ENCODE measurements at regions not wholly inside any gene's neighbourhood (a gene's known extent, or its start where the extent isn't known, plus 50 kb on each side); places are given as distances from the start of the nearest gene placed in this dataset.

DNA sequence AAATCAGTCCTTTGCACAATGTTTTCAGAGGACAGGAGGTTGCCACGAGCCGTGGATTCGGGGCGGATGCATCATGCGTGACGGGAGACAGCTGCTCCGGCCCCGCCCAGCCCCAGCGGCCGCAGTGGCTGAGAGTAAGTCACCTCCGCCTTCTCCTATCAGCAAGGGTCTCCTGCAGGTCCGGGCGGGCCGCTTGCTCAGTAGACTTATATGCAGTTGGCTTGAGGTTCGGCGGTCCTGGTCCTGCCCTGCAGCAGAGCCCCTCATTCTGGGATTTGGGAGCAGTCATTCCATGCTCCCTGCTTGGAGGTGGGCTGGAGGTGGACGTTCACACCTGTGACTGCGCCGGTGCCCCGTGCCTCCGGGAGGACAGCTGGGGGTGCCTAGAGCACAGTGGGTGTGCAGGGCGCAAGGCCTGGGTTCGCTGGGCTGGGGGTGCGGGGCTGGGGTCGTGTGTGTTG is 86.3 kb upstream of the ADRA2C start:
- DNase-seq (ENCODE audit: low spot score) (no peak), ATAC-seq (no peak), FAIRE-seq (no peak)
- BruUV-seq (replicated peaks), result no TSS peak
- Histone ChIP-seq H3K4me1 (ENCODE audit: insufficient read depth, low read length) (no peaks in the 10 kb centered on the region), H3K4me2 (ENCODE audit: low read depth, low read length) (no peak overlapping the region), H4K20me1 (ENCODE audit: insufficient read depth, low read length) (no peaks in the 10 kb centered on the region), H3K4me3 (replicated peaks in 1 of 3; ENCODE audit: insufficient read depth in 1 of 3, low read depth in 2 of 3, low read length in 3 of 3) (no peak overlapping the region), H3K27me3 (ENCODE audit: control insufficient read depth in 1 of 2, insufficient read depth in 2 of 2, low read length in 2 of 2) (peaks cover 11 to 55% of the 10 kb centered on the region in 2 experiments), H3K36me3 (replicated peaks in 1 of 2; ENCODE audit: control insufficient read depth in 1 of 2, insufficient read depth in 2 of 2, low read length in 2 of 2) (no peaks in the 10 kb centered on the region), H3K27ac (ENCODE audit: extremely low read length, insufficient read depth, low read length) (no peak overlapping the region), H3K9ac (ENCODE audit: insufficient read depth, low read depth, low read length) (no peak overlapping the region), H3K9me3 (ENCODE audit: low read length) (no peaks in the 10 kb centered on the region), H2AFZ (ENCODE audit: low read length) (no peak overlapping the region), H3K79me2 (ENCODE audit: insufficient read depth, low read length) (no peaks in the 10 kb centered on the region)
- WGBS (ENCODE audit: low lambda C conversion rate), result 53% methylated on average over 4 of the region's 25 CpGs
- in situ Hi-C loops (cut with HindIII; ENCODE audit: extremely low pct_ligation_motif_present, low pct_unique_long_range_greater_than_20kb), result no loop called here
- TF ChIP-seq, protein P1, sequence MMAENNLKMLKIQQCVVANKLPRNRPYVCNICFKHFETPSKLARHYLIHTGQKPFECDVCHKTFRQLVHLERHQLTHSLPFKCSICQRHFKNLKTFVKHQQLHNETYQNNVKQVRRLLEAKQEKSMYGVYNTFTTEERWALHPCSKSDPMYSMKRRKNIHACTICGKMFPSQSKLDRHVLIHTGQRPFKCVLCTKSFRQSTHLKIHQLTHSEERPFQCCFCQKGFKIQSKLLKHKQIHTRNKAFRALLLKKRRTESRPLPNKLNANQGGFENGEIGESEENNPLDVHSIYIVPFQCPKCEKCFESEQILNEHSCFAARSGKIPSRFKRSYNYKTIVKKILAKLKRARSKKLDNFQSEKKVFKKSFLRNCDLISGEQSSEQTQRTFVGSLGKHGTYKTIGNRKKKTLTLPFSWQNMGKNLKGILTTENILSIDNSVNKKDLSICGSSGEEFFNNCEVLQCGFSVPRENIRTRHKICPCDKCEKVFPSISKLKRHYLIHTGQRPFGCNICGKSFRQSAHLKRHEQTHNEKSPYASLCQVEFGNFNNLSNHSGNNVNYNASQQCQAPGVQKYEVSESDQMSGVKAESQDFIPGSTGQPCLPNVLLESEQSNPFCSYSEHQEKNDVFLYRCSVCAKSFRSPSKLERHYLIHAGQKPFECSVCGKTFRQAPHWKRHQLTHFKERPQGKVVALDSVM (CRISPR knock-in tag; IDR thresholded peaks at IDR 0.05), result no peak
- TF ChIP-seq, protein P2, sequence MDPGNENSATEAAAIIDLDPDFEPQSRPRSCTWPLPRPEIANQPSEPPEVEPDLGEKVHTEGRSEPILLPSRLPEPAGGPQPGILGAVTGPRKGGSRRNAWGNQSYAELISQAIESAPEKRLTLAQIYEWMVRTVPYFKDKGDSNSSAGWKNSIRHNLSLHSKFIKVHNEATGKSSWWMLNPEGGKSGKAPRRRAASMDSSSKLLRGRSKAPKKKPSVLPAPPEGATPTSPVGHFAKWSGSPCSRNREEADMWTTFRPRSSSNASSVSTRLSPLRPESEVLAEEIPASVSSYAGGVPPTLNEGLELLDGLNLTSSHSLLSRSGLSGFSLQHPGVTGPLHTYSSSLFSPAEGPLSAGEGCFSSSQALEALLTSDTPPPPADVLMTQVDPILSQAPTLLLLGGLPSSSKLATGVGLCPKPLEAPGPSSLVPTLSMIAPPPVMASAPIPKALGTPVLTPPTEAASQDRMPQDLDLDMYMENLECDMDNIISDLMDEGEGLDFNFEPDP (CRISPR knock-in tag; conservative IDR thresholded peaks at IDR 0.05), result no peak
- TF ChIP-seq ZKSCAN5 (CRISPR knock-in tag; IDR thresholded peaks at IDR 0.05) (no peak), CBX1 (IDR thresholded peaks at IDR 0.05; ENCODE audit: low read depth) (no peak), ZNF180 (CRISPR knock-in tag; IDR thresholded peaks at IDR 0.05; ENCODE audit: borderline replicate concordance, low read depth) (no peak), ZNF570 (CRISPR knock-in tag; IDR thresholded peaks at IDR 0.05; ENCODE audit: borderline replicate concordance) (no peak)
- intact Hi-C loops (cut with micrococcal nuclease; ENCODE audit: unreplicated experiment), result no loop called here
- POLR2A ChIA-PET, result no interaction called here
- CTCF ChIA-PET (ENCODE audit: low intra/inter-chr PET ratio, low total read pairs), result no interaction called here
